SHP77 (cell line): ENCODE measurements at regions not wholly inside any gene's neighbourhood (a gene's known extent, or its start where the extent isn't known, plus 50 kb on each side); places are given as distances from the start of the nearest gene placed in this dataset.

Experiments
- DNase-seq, 2 experiments: peaks; one replicate each; lab custom pipeline; 2025; lab: John Stamatoyannopoulos, UW

DNA sequence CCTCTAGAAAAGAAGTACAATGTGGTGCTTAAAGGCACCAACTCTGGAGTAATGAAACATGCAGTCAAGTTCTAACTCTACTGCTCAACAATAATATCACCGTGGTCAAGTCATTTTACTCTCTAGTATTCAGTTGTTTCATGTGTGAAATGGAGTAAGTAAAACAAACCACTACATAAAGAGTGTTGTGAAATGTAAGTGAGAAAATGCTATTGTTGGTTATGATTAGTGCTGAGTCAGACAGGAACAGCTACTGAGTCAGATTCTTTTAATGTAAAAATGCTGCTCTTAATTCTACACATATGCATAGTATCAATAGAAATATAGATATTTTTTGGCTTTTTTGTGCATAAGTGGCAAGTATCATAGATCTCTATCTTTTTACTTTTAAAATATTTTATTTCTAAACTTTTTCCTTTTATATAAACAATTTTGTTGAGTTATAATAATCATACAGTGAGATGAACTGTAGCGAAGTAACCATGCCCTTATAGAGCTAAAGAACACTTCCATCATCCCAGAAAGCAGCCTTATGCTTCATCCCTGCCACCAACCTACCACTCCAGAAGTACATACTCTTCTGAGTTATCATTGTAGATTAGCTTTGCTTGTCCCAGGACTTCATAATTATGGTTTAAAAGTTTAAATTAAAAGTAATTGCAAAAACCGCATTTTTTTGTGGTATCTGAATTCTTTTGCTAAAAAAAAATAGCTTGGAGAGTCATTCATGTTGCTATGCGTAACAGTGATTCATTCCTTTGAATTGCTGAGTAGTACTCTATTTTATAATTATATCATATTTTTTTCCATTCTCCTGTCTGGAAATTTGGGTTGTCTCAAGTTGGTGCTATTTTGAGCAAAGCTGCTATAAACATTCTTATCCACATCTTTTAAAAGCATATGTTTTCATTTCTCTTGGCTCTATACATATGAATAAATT, 548.2 kb upstream of the CLINT1 start:
- no peak for DNase-seq

DNA sequence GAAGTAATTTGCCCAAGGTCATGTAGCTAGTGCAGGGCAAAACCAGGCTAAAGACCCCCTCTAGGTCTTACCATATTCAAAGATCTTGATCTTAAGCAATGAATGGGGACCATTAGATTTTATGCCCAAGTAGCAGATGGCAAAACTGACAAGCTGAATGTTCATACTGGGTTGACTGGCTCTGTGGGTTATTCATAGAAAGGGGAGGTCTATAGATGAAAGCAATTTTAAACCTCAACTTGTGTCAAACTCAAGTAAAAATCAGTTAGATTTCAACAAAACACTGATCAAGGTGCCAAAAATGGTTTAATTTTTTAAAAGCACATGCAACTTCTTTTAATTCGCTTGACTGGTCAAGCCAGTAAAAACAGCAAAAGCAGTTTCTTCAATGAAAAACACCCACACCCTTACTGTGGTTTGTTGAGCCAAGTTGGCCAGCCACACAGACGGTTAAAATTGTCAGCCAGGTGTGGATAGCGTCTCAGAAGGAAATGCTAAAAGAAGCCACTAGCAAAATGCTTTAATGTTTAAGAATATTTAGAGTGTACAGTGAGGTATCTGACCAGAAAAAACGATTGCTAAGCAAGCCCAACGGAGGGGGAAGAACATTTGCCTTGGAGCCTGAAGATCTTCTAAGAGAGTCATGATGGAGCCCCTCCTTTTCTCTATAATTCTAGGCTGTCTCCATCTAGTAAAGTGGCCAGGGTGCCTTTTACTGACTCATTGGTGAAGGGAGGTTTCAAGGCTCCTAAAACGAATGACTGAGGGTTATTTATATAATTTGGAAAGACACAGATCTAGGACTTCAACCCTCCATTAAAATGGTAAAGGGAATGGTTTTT, 539.6 kb upstream of the CLINT1 start:
- no peak for DNase-seq

DNA sequence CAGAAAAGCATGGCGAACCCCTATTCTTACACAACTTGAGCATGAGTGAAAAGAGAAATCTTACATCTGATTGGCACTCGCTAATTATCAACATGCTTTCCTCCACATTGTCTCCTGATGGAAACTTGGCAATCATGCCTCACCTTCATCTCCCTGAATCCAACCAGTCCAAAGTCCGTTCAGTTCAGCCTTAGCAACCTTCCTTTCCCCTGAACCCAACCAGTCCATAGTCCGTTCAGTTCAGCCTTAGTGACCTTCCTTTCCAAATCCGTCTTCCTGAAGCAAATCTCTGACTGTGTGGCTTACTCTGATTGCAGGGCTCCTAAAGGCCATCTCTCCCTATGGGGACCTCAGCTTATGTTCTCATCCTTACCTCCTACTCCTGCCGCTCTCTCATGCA, 538.3 kb upstream of the CLINT1 start:
- no peak for DNase-seq

DNA sequence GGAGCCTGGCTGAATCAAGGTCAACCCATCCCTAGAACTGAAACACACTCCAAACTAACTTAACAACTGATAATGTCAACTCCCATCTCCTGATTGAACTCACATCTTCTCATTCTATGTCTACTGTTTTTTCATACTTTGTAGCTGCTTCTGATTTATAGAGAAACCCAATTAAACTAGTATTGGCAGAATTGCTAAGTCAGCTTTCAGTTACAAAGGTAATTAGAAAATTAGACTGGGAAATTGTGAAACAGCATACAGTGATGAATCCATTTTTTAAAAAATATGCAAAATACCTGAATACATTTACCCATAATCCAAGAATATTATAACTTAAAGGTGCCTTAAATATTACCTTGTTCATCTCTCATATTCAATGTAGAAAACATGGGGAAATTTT, 535.2 kb upstream of the CLINT1 start:
- no peak for DNase-seq

DNA sequence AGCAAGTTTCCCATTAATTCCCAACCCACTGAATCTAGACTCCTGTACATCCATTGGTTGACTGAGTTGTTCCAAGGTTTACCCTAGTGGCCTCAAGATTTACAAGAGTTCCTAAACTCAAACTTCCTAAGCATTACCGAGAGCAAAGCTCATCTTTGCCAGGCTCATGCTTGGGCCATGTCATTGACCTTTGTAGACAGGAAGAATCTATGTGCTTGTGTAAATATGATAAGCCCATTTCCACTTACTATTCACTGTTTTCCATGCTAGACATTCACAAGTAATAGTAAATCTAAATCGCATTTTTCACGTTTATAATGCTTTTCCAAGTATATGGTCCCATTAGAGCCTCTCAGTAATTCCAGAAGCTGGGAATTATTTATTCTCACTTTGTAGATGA, 534.5 kb upstream of the CLINT1 start:
- no peak for DNase-seq

DNA sequence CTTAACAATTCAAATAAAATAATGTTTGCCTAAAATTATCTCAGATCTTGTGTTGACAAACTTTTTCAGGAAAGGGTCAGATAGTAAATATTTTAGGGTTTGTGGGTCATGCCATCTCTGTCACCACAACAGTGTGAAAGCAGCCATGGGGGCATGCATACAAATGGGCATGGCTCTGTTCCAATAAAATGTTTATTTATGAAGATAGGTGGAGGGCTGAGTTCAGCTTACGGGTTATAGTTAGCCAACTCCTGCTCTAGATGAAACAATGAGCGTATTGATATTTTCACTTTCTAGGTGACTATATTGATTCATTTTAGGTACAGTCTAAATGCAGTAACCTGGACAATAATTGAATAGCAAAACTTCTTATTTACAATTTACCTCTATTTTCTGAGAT, 533.8 kb upstream of the CLINT1 start:
- no peak for DNase-seq

DNA sequence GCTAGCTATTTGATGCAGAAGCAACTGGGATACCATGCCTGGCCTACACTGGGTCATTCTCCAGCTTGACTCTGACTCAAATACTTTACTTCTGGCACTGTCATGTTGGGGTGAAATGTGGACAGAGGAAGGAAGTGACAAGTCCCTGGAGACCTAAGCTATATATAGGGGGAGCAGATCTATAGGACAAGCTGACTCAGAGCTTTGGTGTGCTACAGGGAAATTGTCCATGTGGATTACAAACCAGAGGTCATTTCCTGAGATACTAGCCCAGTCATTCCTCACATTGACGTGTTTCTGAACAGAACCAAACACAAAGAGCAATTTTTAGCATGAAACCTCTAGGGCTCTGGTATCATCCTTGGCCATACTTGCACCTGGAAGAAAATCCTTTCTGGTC, 531.6 kb upstream of the CLINT1 start:
- no peak for DNase-seq

DNA sequence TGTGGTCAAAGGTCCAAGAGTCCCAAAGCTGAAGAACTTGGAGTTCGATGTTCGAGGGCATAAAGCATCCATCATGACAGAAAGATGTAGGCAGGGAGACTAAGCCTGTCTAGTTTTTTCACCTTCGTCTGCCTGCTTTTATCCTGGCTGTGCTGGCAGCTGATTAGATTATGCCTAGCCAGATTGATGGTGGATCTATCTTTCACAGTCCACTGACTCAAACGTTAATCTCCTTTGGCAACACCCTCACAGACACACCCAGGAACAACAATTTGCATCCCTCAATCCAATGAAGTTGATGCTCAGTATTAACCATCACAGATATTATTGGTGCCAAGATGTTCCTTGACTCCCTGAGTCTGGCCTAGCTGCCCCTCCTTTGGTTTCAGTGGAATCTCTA, 530.8 kb upstream of the CLINT1 start:
- no peak for DNase-seq

DNA sequence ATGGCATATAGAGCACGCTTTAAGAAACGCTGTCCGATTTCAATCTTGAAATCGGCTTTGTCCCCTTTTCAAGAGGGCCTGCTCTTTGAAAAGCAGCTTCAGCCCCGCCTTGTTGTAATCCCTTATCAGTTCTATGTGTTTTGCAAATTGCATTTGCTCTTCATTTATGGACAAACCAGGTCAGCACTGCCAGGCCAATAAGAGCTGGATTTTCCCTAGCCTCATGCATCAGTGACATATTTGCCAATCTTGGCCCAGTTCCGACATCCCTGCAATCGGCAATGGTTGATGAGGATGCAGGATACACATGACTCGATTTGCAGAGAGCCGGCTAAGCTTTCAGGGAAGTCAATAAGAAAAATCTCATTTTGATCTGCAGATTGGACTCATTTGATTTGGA, 529.1 kb upstream of the CLINT1 start:
- no peak for DNase-seq

DNA sequence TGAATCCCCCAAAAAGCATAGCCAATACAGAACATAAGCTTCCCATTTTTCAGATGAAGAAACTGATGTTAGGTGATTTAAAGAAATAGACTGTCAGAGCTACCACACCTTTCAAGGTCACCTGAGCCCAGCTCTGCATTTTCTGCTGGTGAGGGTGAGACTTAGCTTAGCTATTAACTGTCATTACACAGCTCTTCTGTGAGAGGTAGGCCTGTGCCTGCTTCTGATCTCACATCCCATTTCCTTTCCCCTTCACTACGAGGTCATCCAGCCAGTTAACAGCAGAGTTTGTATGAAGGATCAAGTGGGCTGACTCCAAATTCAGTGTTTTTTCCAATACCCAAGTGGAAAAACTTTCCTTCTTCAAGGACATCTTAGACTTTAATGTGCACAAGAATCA, 528.6 kb upstream of the CLINT1 start:
- no peak for DNase-seq

DNA sequence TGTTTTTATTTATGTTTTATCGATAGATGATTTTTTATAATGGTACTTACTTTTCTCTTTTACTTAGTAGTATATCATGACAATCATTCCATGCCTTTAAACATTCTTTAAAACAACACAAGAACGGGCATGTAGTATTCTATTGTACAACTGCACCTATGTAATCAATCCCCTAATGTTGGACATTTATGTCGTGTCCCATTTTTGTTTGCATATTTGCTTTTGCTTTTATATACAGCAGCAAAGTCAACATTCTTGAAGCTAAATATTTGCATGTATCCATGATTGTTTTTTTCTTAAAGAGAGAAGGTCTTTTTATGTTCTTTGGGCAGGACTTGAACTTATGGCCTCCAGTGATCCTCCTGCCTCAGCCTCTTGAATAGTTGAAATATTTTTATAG, 527.0 kb upstream of the CLINT1 start:
- DNase-seq = no peak

DNA sequence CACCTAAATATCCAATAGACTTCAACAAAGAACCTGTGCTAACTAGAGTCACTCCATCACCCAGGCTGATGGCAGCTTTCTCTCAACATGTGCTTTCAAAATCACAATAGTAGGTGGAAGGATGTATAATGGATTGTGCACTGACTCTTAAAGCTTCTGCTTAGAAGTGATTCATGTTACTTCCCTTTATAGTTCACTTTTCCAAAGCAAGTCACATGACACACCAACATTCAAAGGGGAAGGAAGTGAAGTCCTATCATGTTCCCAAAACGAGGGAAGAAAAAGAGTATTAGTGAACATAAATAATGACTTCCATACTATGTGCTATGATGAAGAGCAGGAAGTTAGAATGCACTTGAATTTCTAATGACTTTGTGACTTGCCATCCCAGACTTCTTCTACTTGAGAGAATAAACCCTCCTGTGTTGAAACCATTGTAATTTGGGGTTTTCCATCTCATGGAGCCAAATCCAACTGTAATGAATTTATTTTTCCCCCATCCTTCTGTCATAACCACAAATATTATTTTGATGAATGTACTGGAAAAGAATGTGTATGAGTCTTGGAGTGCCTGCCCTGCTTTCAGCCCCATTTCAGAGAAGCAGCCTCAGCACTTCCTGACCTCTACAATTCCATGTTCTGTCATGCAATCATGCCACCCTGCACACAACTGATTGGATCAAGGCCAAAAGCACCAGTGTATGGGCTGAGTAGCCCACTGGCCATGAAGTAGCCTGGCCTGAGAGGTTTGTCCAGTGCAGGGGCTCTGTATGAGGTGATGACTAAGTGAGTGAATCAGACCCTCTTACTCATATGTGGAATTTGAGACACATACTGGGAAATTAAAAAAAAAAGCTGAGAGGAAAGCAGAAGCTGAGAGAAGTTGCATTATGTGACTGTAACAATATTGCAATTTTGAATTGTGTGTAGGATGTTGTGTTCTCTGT, 525.9 kb upstream of the CLINT1 start:
- DNase-seq = no peak

DNA sequence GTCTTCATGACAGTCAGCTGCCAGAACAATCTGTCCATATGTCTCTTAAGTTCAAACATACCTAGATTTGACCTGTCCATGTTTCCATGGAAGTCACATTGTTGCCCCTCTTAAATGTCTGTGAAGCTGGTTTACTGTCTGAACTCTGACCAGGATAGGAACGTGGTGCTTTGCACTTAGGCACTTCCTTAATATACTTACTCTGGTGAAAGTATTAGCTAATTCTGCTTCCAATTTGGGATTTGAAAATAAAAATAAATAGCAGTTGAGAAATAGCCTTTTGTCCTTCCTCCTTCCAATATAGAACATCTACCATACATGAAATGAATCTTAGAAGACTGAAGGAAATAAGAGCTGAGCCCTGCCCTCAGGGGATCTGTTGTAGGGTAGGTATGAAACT, 524.5 kb upstream of the CLINT1 start:
- DNase-seq = no peak

DNA sequence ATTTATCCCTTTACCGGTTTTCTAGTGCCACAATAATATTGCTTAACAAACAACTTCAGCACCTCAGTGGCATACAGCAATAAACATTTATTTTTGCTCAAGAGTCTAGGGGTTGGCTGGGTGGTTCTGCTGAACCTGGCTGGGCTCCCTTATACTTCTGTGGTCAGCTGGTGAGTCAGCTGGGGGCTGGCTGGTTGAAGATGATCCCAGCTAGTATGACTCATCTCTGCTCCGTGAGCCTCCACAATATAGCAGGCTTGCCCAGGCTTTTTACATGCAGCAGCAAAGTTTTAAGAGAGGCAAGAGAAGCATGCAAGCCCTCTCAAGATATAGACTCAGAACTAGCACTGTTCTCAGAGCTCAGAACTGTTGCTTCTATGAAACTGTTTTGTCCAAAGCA, 523.5 kb upstream of the CLINT1 start:
- DNase-seq = no peak

DNA sequence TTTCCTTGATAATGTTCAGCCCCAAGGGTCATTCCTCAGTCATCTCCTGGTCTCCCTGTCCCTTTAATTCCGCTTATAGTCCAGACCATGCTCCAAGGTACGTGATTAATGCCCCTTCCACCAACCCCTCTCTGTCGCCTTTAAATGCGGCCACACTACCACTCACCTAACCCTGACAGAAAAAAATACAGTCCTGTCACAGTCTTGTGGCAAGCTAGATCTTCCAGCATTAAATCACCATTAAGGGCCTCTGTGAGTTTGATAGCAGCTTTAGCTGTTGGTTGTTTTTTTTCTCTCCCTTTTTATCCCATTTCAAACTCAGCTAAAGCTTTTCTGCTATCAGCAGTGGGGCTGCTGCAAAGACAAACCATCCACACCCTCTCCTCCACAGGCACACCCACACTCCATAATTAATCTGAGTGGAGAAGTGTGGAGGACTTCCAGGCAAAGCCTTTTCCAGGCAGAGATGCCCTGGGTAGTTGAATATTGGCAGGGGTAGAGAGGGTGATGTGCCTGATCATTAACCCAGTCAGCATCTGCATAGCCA, 522.7 kb upstream of the CLINT1 start:
- no peak for DNase-seq

DNA sequence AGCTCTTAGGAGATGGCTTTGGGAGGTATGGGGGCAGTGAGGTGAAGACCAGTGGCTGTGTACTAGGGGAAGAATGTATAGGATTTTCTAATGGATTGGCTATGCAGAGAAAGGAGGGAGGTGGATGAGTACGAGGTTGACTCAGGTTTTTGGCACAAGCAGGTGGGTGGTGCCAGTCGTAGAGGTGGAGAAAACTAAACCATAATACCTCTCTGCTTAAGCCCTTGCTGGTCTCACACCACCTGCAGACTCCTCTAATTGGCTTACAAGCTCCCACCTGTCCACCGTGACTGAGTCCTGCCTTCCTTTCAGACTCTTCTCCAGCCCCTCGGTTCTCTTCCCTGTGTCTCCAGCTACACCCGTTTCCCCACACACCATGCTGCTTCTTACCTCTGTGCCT, 521.7 kb upstream of the CLINT1 start:
- DNase-seq = no peak

DNA sequence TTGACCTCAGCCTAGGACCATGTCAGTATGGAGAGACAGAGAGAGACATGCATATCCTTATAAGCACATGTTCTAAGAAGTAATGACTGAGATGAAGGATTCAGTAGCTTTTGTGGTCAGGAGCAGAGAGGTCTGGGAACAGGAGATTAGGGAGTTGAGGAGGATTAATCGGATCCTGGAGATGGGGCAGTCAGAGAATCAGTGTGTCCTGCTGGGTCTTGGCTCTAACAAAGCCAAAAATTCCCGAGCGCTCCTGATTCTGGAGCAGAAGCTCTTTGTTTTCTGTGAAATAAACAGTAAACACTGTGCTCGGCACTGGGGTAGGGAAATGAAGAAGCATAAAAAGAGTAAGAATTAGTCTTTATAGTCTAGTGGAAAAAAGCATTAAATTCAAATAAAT, 520.0 kb upstream of the CLINT1 start:
- no peak for DNase-seq

DNA sequence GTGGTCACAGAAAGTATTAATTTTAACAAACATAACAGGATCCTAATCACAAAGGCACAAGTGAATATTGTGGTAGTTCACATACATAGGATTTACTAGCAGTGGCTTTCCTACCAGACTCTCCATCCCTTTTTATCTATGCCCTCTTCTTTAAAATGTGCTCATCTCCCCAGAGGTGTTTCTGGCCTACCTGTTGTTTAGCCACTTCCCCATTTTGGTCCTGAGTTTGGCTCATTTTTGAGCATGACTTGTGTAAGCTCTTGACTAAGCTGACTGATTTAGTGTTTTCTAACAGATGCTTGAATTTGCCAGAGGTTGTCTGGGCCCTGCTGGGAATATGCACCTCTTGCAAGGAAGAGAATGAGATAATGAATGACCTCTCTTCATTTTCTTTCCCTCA, 517.7 kb upstream of the CLINT1 start:
- no peak for DNase-seq

DNA sequence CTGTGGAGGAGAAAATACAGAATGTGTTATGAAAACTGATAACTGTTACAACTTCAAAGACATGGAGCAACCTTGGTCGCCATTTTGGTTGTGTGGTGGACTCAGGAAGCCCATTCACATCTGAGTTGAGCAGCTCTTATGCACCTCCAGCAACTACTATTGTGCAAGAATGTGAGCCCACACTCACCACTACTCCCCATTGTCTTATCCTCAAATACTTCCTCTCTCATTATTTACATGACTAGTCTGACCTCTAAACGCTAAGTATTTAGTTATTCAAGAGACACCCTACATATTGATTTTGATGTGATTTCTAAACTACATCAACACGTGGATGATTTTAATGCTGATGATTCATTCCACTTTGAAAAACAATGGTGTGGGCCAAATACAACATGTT, 516.6 kb upstream of the CLINT1 start:
- no peak for DNase-seq

DNA sequence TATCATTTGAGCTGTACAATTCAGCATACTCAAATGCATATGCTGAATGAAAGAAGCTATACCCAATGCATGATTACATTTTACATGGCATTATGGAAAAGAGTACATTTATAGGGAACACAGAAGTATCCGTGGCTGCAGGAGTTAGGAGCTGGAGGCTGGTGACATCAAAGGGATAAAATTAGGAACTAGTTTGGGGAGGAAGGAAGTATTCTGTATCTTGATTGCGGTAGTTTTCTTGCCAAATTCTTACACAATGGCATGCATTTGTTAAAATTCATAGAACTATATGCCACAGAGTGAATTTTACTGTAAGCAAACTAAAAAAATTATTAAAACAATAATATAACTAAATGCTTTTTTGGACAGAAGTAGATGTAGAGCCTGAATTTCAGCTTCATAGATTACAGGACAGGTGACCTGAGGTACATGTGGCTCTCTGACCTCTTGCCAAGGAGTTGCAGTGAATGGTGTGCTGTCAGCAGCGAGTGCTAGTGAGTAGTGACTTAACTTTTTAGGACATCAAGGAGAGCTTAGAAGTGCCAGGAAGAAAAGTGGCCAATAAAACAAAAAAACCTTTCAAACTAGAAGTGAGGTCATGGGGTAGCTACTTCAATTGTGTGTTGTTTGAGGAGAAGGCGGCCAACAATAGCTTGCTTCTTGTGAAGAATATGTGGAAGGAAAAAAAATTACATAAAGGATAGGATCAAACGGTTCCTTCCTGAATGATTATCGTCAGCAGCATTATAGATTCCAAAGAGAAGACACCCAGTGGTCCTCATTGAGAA, 514.9 kb upstream of the CLINT1 start:
- DNase-seq = no peak

DNA sequence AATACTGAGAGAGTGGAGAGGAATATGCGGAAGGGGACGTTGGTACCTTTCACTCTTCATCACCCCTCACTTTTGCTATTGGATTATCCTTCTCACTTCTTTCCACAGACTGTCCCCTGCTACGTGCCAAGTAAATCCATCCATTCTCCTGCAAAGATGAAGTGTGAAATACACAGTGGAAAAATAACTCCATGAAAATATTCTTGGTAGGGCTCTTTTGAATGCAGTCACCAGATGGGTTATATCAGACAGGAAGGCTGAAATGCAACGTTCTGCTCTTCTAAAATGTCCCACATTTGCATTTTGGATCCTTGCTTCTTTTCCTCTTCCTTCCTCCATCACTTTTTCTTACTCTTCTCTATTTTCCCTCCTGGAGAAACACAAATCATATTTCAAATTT, 510.3 kb upstream of the CLINT1 start:
- no peak for DNase-seq
